OCI-LY3 (cell line): ENCODE measurements at regions not wholly inside any gene's neighbourhood (a gene's known extent, or its start where the extent isn't known, plus 50 kb on each side); places are given as distances from the start of the nearest gene placed in this dataset.
A peak's percentile ranks its signal among the peaks of the same experiment; 100 is the strongest.

Experiments used
- H2AFZ ChIP-seq: fragments of 200-600, 300-600 bp; shearing (Covaris generic); 2 replicates; pipeline ENCODE4 v1.6.0; 2014; ENCODE audit warnings: antibody characterized with exemption, low read depth, low read length
- H3K27ac ChIP-seq: fragments of 200-600, 300-600 bp; sonication (generic); 2 replicates; pipeline ENCODE4 v1.5.1; 2014; ENCODE audit warnings: mild to moderate bottlenecking, low read length, moderate library complexity, mixed read lengths
- H3K27me3 ChIP-seq: fragments of 200-600, 300-600 bp; sonication (generic); 2 replicates; pipeline ENCODE4 v1.6.1; 2014; ENCODE audit warnings: low read depth, low read length, mixed read lengths
- H3K36me3 ChIP-seq: fragments of 200-600, 300-600 bp; sonication (generic); replicated peaks from 2 replicates; pipeline ENCODE3; 2014; ENCODE audit warnings: low read depth, low read length, mixed read lengths
- H3K4me1 ChIP-seq: fragments of 300-600, 200-600 bp; sonication (generic); 2 replicates; pipeline ENCODE4 v1.6.1; 2014; ENCODE audit warnings: low read length, mixed read lengths
- H3K4me2 ChIP-seq: fragments of 200-600, 300-600 bp; sonication (generic); 2 replicates; pipeline ENCODE4 v1.6.1; 2014; ENCODE audit warnings: low read length, mixed read lengths
- H3K4me3 ChIP-seq: fragments of 300-600, 200-600 bp; sonication (generic); 2 replicates; pipeline ENCODE4 v1.5.1; 2014; ENCODE audit warnings: antibody characterized with exemption, mild to moderate bottlenecking, low read length, moderate library complexity
- H3K79me2 ChIP-seq: fragments of 300-600, 200-600 bp; shearing (Covaris generic); 2 replicates; pipeline ENCODE4 v1.6.1; 2014; ENCODE audit warnings: mild to moderate bottlenecking, low read length, mixed read lengths
- H3K9ac ChIP-seq: fragments of 300-600, 200-600 bp; shearing (Covaris generic); 2 replicates; pipeline ENCODE4 v1.6.0; 2014; ENCODE audit warnings: mild to moderate bottlenecking, low read length, moderate library complexity
- H3K9me3 ChIP-seq: fragments of 200-600, 300-600 bp; shearing (Covaris generic); 2 replicates; pipeline ENCODE4 v1.6.1; 2014; ENCODE audit warnings: low read length, mixed read lengths; ENCODE audit not compliant: insufficient read depth
- H4K20me1 ChIP-seq: fragments of 200-600, 300-600 bp; sonication (generic); 2 replicates; pipeline ENCODE4 v1.6.1; 2016; ENCODE audit warnings: low read length, mixed read lengths; ENCODE audit not compliant: insufficient read depth
- EZH2phosphoT487 ChIP-seq: fragments of 200-600 bp; shearing (Covaris generic); IDR thresholded peaks from 2 replicates; pipeline ENCODE4 v1.6.1; 2018; ENCODE audit warnings: antibody characterized with exemption, mixed run types, low read depth
- TF ChIP-seq, protein P1 (sequence below): fragments of 200-600, 300-600 bp; sonication (generic); IDR thresholded peaks from 2 replicates; pipeline ENCODE4 v1.5.1; 2014; ENCODE audit warnings: antibody characterized with exemption, low read length, low read depth

- Histone ChIP-seq H3K36me3 (peaks cover 6% of the 10 kb centered on the region), H3K27me3 (no peaks in the 10 kb centered on the region), H3K4me2 (peak overlapping the region; percentile 36), H2AFZ (no peak overlapping the region; the same call in 1 of the 2 replicates), H3K4me3 (no peak overlapping the region), H3K79me2 (peaks cover 60% of the 10 kb centered on the region), H3K9ac (peak overlapping the region; percentile 31; the same call in 1 of the 2 replicates), H3K27ac (peak overlapping the region; percentile 94), H3K9me3 (peaks cover 4% of the 10 kb centered on the region; the same call in 1 of the 2 replicates), H3K4me1 (peaks cover 90% of the 10 kb centered on the region), H4K20me1 (no peaks in the 10 kb centered on the region)
- TF ChIP-seq, protein P1, sequence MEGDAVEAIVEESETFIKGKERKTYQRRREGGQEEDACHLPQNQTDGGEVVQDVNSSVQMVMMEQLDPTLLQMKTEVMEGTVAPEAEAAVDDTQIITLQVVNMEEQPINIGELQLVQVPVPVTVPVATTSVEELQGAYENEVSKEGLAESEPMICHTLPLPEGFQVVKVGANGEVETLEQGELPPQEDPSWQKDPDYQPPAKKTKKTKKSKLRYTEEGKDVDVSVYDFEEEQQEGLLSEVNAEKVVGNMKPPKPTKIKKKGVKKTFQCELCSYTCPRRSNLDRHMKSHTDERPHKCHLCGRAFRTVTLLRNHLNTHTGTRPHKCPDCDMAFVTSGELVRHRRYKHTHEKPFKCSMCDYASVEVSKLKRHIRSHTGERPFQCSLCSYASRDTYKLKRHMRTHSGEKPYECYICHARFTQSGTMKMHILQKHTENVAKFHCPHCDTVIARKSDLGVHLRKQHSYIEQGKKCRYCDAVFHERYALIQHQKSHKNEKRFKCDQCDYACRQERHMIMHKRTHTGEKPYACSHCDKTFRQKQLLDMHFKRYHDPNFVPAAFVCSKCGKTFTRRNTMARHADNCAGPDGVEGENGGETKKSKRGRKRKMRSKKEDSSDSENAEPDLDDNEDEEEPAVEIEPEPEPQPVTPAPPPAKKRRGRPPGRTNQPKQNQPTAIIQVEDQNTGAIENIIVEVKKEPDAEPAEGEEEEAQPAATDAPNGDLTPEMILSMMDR: no peak
- TF ChIP-seq EZH2phosphoT487: no peak
Measured at GRCh38 chr7:131034166-131034881, 293.4 kb upstream of the MKLN1 start.

GRCh38 chr7:131035088-131035770, 292.4 kb upstream of the MKLN1 start:
- H3K4me3 ChIP-seq: no peak overlapping the region
- no peaks in the 10 kb centered on the region; the same call in 1 of the 2 replicates for H3K9me3 ChIP-seq
- no peaks in the 10 kb centered on the region for H3K27me3 ChIP-seq
- H3K4me2 ChIP-seq: peak overlapping the region; percentile 36
- TF ChIP-seq, protein P1: no peak
- no peak for TF ChIP-seq EZH2phosphoT487
- peaks cover 56% of the 10 kb centered on the region for H3K79me2 ChIP-seq
- H4K20me1 ChIP-seq: no peaks in the 10 kb centered on the region
- H3K36me3 ChIP-seq: peaks cover 4% of the 10 kb centered on the region
- H3K27ac ChIP-seq: peak overlapping the region; percentile 94; the same call in 1 of the 2 replicates
- peaks cover 90% of the 10 kb centered on the region for H3K4me1 ChIP-seq
- H2AFZ ChIP-seq: no peak overlapping the region
- H3K9ac ChIP-seq: no peak overlapping the region; the same call in 1 of the 2 replicates

GRCh38 chr7:131038153-131038552, 289.5 kb upstream of the MKLN1 start:
- Histone ChIP-seq H3K79me2 (peaks cover 56% of the 10 kb centered on the region), H3K27ac (peak overlapping the region; percentile 83), H3K4me3 (no peak overlapping the region), H4K20me1 (no peaks in the 10 kb centered on the region), H3K27me3 (no peaks in the 10 kb centered on the region), H3K36me3 (peaks cover 4% of the 10 kb centered on the region), H3K4me1 (peaks cover 69% of the 10 kb centered on the region), H2AFZ (no peak overlapping the region), H3K9ac (no peak overlapping the region), H3K9me3 (no peaks in the 10 kb centered on the region), H3K4me2 (0 out of 2 replicates have a peak overlapping the region, but pooled peaks have one; percentile 2)
- TF ChIP-seq EZH2phosphoT487: no peak
- TF ChIP-seq, protein P1: no peak

DNA sequence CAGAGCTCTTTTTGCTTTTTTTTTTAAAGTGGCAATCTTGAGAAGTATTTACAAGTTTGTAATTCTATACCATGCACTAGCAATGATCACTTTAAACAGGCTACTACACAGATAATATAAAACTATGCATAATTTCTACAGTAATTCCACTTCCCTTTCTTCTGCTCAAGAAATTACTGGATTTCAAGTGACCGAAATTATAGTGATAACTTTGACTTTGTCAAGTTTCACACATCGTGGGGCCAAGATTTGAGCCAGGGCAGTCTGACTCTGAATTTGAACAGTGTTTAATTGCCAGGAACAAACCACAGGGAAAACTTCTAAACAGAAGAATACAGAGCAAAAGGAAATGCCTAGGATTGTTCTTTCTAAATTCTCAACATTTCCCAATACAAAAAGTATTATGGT, 288.3 kb upstream of the MKLN1 start:
- H3K4me3 ChIP-seq: peak overlapping the region; percentile 34
- TF ChIP-seq, protein P1: no peak
- no peak for TF ChIP-seq EZH2phosphoT487
- no peaks in the 10 kb centered on the region for H4K20me1 ChIP-seq
- H3K9me3 ChIP-seq: no peaks in the 10 kb centered on the region
- H3K27ac ChIP-seq: peak overlapping the region; percentile 83
- no peaks in the 10 kb centered on the region for H3K27me3 ChIP-seq
- no peak overlapping the region for H2AFZ ChIP-seq
- H3K4me2 ChIP-seq: peak overlapping the region; percentile 66
- peaks cover 45% of the 10 kb centered on the region for H3K79me2 ChIP-seq
- H3K4me1 ChIP-seq: peaks cover 57% of the 10 kb centered on the region
- H3K9ac ChIP-seq: peak overlapping the region; percentile 62
- no peaks in the 10 kb centered on the region for H3K36me3 ChIP-seq
